ENCODE measurements at regions not wholly inside any gene's neighbourhood (a gene's known extent, or its start where the extent isn't known, plus 50 kb on each side); places are given as distances from the start of the nearest gene placed in this dataset.

DNA sequence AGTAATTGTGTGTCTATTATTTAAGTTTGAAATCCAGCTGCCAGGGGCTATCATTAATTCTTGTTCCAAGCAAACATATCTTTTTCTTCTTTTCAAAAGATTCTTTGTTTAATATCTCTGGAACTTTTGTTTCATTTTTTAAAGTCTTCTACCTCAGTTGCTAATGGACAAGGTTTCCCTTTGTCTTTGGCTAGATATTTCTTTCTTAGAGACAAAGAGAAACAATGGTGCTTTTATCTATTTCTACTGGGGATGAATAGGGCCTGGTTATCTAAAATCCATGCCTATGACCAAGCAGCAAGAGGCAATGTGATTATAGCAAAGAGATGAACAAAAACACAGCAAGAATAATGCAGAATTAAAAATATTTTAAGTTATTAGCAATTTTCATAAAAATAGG lies 661.3 kb upstream of the KLF12 start:
- no peaks in the 10 kb centered on the region for H3K36me3 Mint-ChIP-seq (ENCODE audit: insufficient read depth, unreplicated experiment)
- POLR2A ChIA-PET = no interaction called here

DNA sequence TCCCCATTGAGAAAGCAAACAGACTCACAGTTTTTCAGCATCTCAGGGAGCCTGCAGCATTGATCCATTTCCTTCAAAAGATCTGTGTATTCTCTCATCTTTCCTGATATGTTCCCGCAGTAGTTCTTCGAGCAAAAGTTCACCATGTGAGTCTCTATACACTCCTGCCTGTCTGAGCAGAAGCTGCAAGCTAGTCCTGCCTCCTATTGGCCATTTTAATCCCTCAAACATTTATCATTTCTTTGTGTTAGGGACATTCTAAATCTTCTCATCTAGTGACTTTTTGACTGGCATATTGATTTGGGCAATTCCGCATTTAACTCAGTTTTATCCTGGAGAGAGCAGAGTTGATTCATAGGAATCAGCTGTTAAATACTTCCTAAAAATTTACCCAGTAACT lies 660.4 kb upstream of the KLF12 start:
- no peak for DNase-seq (ENCODE audit: unreplicated experiment)
- POLR2A ChIA-PET = interaction anchor here (0.6 kb wide), 1 partner anchor 10 kb away, joined by 3 read pairs; no protein-coding TSS in a partner anchor
- TF ChIP-seq, protein P1, sequence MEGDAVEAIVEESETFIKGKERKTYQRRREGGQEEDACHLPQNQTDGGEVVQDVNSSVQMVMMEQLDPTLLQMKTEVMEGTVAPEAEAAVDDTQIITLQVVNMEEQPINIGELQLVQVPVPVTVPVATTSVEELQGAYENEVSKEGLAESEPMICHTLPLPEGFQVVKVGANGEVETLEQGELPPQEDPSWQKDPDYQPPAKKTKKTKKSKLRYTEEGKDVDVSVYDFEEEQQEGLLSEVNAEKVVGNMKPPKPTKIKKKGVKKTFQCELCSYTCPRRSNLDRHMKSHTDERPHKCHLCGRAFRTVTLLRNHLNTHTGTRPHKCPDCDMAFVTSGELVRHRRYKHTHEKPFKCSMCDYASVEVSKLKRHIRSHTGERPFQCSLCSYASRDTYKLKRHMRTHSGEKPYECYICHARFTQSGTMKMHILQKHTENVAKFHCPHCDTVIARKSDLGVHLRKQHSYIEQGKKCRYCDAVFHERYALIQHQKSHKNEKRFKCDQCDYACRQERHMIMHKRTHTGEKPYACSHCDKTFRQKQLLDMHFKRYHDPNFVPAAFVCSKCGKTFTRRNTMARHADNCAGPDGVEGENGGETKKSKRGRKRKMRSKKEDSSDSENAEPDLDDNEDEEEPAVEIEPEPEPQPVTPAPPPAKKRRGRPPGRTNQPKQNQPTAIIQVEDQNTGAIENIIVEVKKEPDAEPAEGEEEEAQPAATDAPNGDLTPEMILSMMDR (IDR thresholded peaks at IDR 0.05; ENCODE audit: unreplicated experiment) = no peak
- Mint-ChIP-seq H3K4me1 (ENCODE audit: insufficient read depth, unreplicated experiment) (no peaks in the 10 kb centered on the region), H3K27me3 (ENCODE audit: insufficient read depth, unreplicated experiment) (no peaks in the 10 kb centered on the region), H3K36me3 (ENCODE audit: insufficient read depth, unreplicated experiment) (no peaks in the 10 kb centered on the region), H3K9me3 (ENCODE audit: unreplicated experiment) (peaks cover 38% of the 10 kb centered on the region), H3K4me3 (ENCODE audit: unreplicated experiment) (no peak overlapping the region), H3K27ac (ENCODE audit: low read depth, unreplicated experiment) (no peak overlapping the region)
- BruUV-seq (replicated peaks) = no TSS peak
- CTCF ChIA-PET = interaction anchor here (0.7 kb wide), 1 partner anchor 497 kb away, joined by 3 read pairs; no protein-coding TSS in a partner anchor
- intact Hi-C loops (cut with micrococcal nuclease) = no loop called here

More for the DNA sequence above, 661.3 kb upstream of the KLF12 start:
- CTCF ChIA-PET = no interaction called here
- no peaks in the 10 kb centered on the region for H3K4me1 Mint-ChIP-seq (ENCODE audit: insufficient read depth, unreplicated experiment)
- peaks cover 31% of the 10 kb centered on the region for H3K9me3 Mint-ChIP-seq (ENCODE audit: unreplicated experiment)
- no TSS peak for BruUV-seq (replicated peaks)
- intact Hi-C loops (cut with micrococcal nuclease) = no loop called here
- TF ChIP-seq, protein P1 (IDR thresholded peaks at IDR 0.05; ENCODE audit: unreplicated experiment) = no peak
- H3K4me3 Mint-ChIP-seq (ENCODE audit: unreplicated experiment) = no peak overlapping the region
- no peaks in the 10 kb centered on the region for H3K27me3 Mint-ChIP-seq (ENCODE audit: insufficient read depth, unreplicated experiment)
- DNase-seq (ENCODE audit: unreplicated experiment) = no peak
- H3K27ac Mint-ChIP-seq (ENCODE audit: low read depth, unreplicated experiment) = no peak overlapping the region

DNA sequence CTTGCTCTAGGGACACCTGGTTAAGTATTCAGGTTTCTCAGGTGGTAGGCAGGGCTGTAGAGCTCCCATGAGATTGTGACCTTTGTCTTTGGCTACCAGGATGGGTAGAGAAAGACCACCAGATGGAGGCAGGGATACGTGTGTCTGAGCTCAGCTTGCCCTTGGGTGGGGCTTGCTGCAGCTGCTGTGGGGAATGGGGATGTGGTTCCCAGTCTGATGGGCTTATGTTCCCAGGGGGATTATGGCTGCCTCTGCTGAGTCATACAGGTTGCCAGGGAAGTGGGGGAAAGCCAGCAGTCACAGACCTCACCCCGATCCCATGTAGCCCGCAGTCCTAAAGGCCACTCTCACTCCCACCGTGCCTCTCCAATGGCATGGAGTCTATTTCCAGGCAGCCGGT lies 659.9 kb upstream of the KLF12 start:
- TF ChIP-seq, protein P1 (IDR thresholded peaks at IDR 0.05; ENCODE audit: unreplicated experiment) = no peak
- peaks cover 38% of the 10 kb centered on the region for H3K9me3 Mint-ChIP-seq (ENCODE audit: unreplicated experiment)
- ChIA-PET CTCF (no interaction called here), POLR2A (interaction anchor here (0.6 kb wide), 1 partner anchor 10 kb away, joined by 3 read pairs; no protein-coding TSS in a partner anchor)
- H3K4me3 Mint-ChIP-seq (ENCODE audit: unreplicated experiment) = no peak overlapping the region
- BruUV-seq (replicated peaks) = no TSS peak
- intact Hi-C loops (cut with micrococcal nuclease) = no loop called here
- DNase-seq (ENCODE audit: unreplicated experiment) = no peak
- H3K4me1 Mint-ChIP-seq (ENCODE audit: insufficient read depth, unreplicated experiment) = no peaks in the 10 kb centered on the region
- no peaks in the 10 kb centered on the region for H3K36me3 Mint-ChIP-seq (ENCODE audit: insufficient read depth, unreplicated experiment)
- no peaks in the 10 kb centered on the region for H3K27me3 Mint-ChIP-seq (ENCODE audit: insufficient read depth, unreplicated experiment)
- H3K27ac Mint-ChIP-seq (ENCODE audit: low read depth, unreplicated experiment) = no peak overlapping the region

DNA sequence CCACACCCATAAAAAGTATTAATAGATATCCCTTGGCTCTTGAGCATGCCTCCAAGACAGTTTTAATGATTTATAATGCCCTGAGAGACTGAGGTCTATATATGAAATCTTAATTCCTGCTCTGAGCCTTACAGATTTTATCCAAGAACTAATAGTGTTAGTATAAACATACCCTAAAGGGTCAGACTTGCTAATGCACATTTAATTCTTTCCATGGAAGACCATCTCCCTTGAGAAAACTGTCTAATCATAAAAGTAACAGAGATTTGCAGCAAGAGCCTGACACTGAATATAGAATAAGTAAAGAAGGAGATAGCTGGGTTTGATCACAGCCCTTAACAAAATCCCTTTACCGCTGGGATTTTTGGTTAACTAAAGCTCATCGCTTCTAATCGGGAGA lies 650.8 kb upstream of the KLF12 start:
- no peaks in the 10 kb centered on the region for H3K36me3 Mint-ChIP-seq (ENCODE audit: insufficient read depth, unreplicated experiment)
- ChIA-PET POLR2A (interaction anchor here (0.6 kb wide), 2 partner anchors 10 to 19 kb away, joined by 3 read pairs; no protein-coding TSS in a partner anchor), CTCF (no interaction called here)
- no peak overlapping the region for H3K4me3 Mint-ChIP-seq (ENCODE audit: unreplicated experiment)
- no peak for DNase-seq (ENCODE audit: unreplicated experiment)
- H3K27ac Mint-ChIP-seq (ENCODE audit: low read depth, unreplicated experiment) = no peak overlapping the region
- H3K9me3 Mint-ChIP-seq (ENCODE audit: unreplicated experiment) = peaks cover 1% of the 10 kb centered on the region
- TF ChIP-seq, protein P1 (IDR thresholded peaks at IDR 0.05; ENCODE audit: unreplicated experiment) = no peak
- H3K27me3 Mint-ChIP-seq (ENCODE audit: insufficient read depth, unreplicated experiment) = no peaks in the 10 kb centered on the region
- no peaks in the 10 kb centered on the region for H3K4me1 Mint-ChIP-seq (ENCODE audit: insufficient read depth, unreplicated experiment)
- intact Hi-C loops (cut with micrococcal nuclease) = no loop called here
- BruUV-seq (replicated peaks) = no TSS peak
